ENCODE measurements at regions not wholly inside any gene's neighbourhood (a gene's known extent, or its start where the extent isn't known, plus 50 kb on each side); places are given as distances from the start of the nearest gene placed in this dataset.
"Not testable (repeated sequence)": the region's sequence is repeated elsewhere in the genome, so short reads cannot be mapped to it uniquely, and the experiment has no call there.

DNA sequence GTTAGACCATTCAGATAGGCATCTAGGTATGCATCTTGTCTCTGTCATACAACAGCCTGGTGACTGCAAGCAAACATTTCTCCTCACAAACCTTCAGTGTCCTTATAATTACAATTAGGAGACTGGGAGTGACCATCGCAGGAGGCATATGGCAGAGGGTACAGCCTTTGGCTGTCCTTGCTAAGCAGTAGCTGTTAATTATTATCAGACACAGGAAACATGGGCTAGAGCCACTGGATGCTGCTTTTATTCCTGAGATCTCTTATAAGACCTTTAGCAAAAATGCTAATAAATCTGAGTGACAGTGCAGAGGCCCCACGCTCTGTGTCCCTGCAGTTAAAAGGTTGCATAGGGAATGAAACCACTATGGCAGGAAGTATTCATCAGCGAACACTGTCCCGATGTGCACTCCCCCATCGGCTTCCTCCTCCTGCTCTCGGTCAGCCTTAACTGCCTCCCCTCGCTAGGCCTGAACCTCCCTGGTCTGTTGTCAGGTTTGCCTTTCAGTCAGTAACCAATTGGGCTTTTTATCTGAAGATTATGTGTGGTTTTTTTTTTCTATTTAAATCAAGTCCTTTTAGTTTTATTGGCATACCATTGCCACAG lies 92.2 kb downstream of the ARHGAP11B start:
- TF ChIP-seq EP300, POLR2A, POLR2AphosphoS5 (IDR thresholded peaks at IDR 0.05): not testable (repeated sequence)
- TF ChIP-seq, protein P1, sequence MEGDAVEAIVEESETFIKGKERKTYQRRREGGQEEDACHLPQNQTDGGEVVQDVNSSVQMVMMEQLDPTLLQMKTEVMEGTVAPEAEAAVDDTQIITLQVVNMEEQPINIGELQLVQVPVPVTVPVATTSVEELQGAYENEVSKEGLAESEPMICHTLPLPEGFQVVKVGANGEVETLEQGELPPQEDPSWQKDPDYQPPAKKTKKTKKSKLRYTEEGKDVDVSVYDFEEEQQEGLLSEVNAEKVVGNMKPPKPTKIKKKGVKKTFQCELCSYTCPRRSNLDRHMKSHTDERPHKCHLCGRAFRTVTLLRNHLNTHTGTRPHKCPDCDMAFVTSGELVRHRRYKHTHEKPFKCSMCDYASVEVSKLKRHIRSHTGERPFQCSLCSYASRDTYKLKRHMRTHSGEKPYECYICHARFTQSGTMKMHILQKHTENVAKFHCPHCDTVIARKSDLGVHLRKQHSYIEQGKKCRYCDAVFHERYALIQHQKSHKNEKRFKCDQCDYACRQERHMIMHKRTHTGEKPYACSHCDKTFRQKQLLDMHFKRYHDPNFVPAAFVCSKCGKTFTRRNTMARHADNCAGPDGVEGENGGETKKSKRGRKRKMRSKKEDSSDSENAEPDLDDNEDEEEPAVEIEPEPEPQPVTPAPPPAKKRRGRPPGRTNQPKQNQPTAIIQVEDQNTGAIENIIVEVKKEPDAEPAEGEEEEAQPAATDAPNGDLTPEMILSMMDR (IDR thresholded peaks at IDR 0.05): not testable (repeated sequence)

All from gastroesophageal sphincter (tissue), 3 donors.